ENCODE measurements at regions not wholly inside any gene's neighbourhood (a gene's known extent, or its start where the extent isn't known, plus 50 kb on each side); places are given as distances from the start of the nearest gene placed in this dataset.
A peak's percentile ranks its signal among the peaks of the same experiment; 100 is the strongest.

- H3K27ac ChIP-seq, result peak overlapping the region; percentile 51
- H3K4me1 ChIP-seq (replicated peaks; ENCODE audit: insufficient read depth), result peaks cover 6% of the 10 kb centered on the region; the same call in 1 of the 2 replicates
- H3K9me2 ChIP-seq (ENCODE audit: insufficient read depth), result no peaks in the 10 kb centered on the region
- DNase-seq, result peak; percentile 13 to 52
- peak overlapping the region; percentile 46 for H3K4me2 ChIP-seq
- H3F3A ChIP-seq (ENCODE audit: insufficient read depth, low read depth), result no peaks in the 10 kb centered on the region
- intact Hi-C loops (cut with micrococcal nuclease; ENCODE audit: unreplicated experiment), result no loop called here
- H3K9me3 ChIP-seq (ENCODE audit: insufficient read depth, low read depth), result no peaks in the 10 kb centered on the region
- BruUV-seq (replicated peaks), result no TSS peak
- H4K20me1 ChIP-seq (ENCODE audit: insufficient read depth), result no peaks in the 10 kb centered on the region
- ChIA-PET CTCF (interaction anchor here (0.7 to 1.1 kb wide), 2 partner anchors 149 to 225 kb away, joined by 4 read pairs; no protein-coding TSS in a partner anchor), POLR2A (ENCODE audit: unreplicated experiment) (no interaction called here)
- no peaks in the 10 kb centered on the region for H3K36me3 ChIP-seq (ENCODE audit: low read depth)
- H2AFZ ChIP-seq, result no peak overlapping the region
- no peaks in the 10 kb centered on the region for H3K79me2 ChIP-seq (ENCODE audit: low read depth)
- TF ChIP-seq CTCF (conservative IDR thresholded peaks at IDR 0.05), result peak; percentile 45; the same call in 1 of the 2 replicates
- no peak for TF ChIP-seq EZH2 (IDR thresholded peaks at IDR 0.05; ENCODE audit: low read depth)
- no peaks in the 10 kb centered on the region for H3K27me3 ChIP-seq (ENCODE audit: insufficient read depth, low read depth)
- no peak overlapping the region for H3K4me3 ChIP-seq
Observed at GRCh38 chr20:19828232-19828631, 70.2 kb downstream of the RIN2 start.

- POLR2A ChIA-PET (ENCODE audit: unreplicated experiment), result no interaction called here
- BruUV-seq (replicated peaks), result no TSS peak
- Histone ChIP-seq H3K27ac (no peak overlapping the region), H3K27me3 (ENCODE audit: insufficient read depth, low read depth) (no peaks in the 10 kb centered on the region), H3F3A (ENCODE audit: insufficient read depth, low read depth) (no peaks in the 10 kb centered on the region), H3K9me2 (ENCODE audit: insufficient read depth) (no peaks in the 10 kb centered on the region), H3K4me1 (replicated peaks; ENCODE audit: insufficient read depth) (peaks cover 6% of the 10 kb centered on the region; the same call in 1 of the 2 replicates), H3K4me2 (no peak overlapping the region), H3K4me3 (no peak overlapping the region), H3K36me3 (ENCODE audit: low read depth) (no peaks in the 10 kb centered on the region), H3K9me3 (ENCODE audit: insufficient read depth, low read depth) (no peaks in the 10 kb centered on the region), H3K79me2 (ENCODE audit: low read depth) (no peaks in the 10 kb centered on the region), H2AFZ (no peak overlapping the region), H4K20me1 (ENCODE audit: insufficient read depth) (no peaks in the 10 kb centered on the region)
- intact Hi-C loops (cut with micrococcal nuclease; ENCODE audit: unreplicated experiment), result no loop called here
- no peak for DNase-seq
- CTCF ChIA-PET, result no interaction called here
- TF ChIP-seq EZH2 (IDR thresholded peaks at IDR 0.05; ENCODE audit: low read depth) (no peak), CTCF (conservative IDR thresholded peaks at IDR 0.05) (no peak)
Observed at GRCh38 chr20:19830211-19830785, 72.2 kb downstream of the RIN2 start.

GRCh38 chr20:19832875-19833274, 74.8 kb downstream of the RIN2 start:
- no TSS peak for BruUV-seq (replicated peaks)

More at GRCh38 chr20:19832875-19833274, 74.8 kb downstream of the RIN2 start:
- ChIA-PET CTCF (no interaction called here), POLR2A (ENCODE audit: unreplicated experiment) (no interaction called here)
- Histone ChIP-seq H3K27me3 (ENCODE audit: insufficient read depth, low read depth) (no peaks in the 10 kb centered on the region), H3K4me3 (no peak overlapping the region), H3K79me2 (ENCODE audit: low read depth) (no peaks in the 10 kb centered on the region), H3K4me1 (replicated peaks; ENCODE audit: insufficient read depth) (peaks cover 2% of the 10 kb centered on the region; the same call in 1 of the 2 replicates), H3K9me2 (ENCODE audit: insufficient read depth) (no peaks in the 10 kb centered on the region), H3K9me3 (ENCODE audit: insufficient read depth, low read depth) (no peaks in the 10 kb centered on the region), H4K20me1 (ENCODE audit: insufficient read depth) (no peaks in the 10 kb centered on the region), H3K36me3 (ENCODE audit: low read depth) (no peaks in the 10 kb centered on the region), H2AFZ (no peak overlapping the region), H3K27ac (no peak overlapping the region), H3K4me2 (no peak overlapping the region), H3F3A (ENCODE audit: insufficient read depth, low read depth) (no peaks in the 10 kb centered on the region)
- intact Hi-C loops (cut with micrococcal nuclease; ENCODE audit: unreplicated experiment), result no loop called here
- DNase-seq, result no peak
- TF ChIP-seq EZH2 (IDR thresholded peaks at IDR 0.05; ENCODE audit: low read depth) (no peak), CTCF (conservative IDR thresholded peaks at IDR 0.05) (no peak)
